B cell (primary cell): ENCODE measurements at regions not wholly inside any gene's neighbourhood (a gene's known extent, or its start where the extent isn't known, plus 50 kb on each side); places are given as distances from the start of the nearest gene placed in this dataset.

ENCODE experiments used
- CTCF ChIP-seq: fragments of 200-600 bp; IDR thresholded peaks from one replicate; pipeline ENCODE4 v1.8.0; 2022; ENCODE audit warnings: antibody characterized with exemption, mild to moderate bottlenecking
- EZH2 ChIP-seq: IDR thresholded peaks from 2 replicates; pipeline ENCODE4 v1.6.1; 2012; ENCODE audit warnings: borderline replicate concordance, low read depth, mild to moderate bottlenecking, moderate library complexity, low read length; ENCODE audit not compliant: insufficient read depth, poor library complexity, severe bottlenecking

GRCh38 chr15:61441891-61442290 is 212.8 kb upstream of the RORA start:
- no peak for TF ChIP-seq CTCF
- no peak for TF ChIP-seq EZH2
